Activated CD8-positive, alpha-beta memory T cell treated with anti-CD3 and anti-CD28 coated beads for 1 hour (primary cell): ENCODE measurements at regions not wholly inside any gene's neighbourhood (a gene's known extent, or its start where the extent isn't known, plus 50 kb on each side); places are given as distances from the start of the nearest gene placed in this dataset.

Source experiments
- DNase-seq, 2 donors: peaks; one replicate each; pipeline ENCODE4 v3.0.0-alpha.2; 2020; ENCODE audit warnings: low read depth in 1 of 2; ENCODE audit errors: extremely low read depth in 1 of 2

GRCh38 chr16:66315210-66315825, 51.2 kb upstream of the CDH5 start:
- peak in 1 of 2 donors; percentile 21 for DNase-seq

- DNase-seq, result no peak
These were observed 55.2 kb upstream of the CDH5 start for GRCh38 chr16:66311306-66311705.

- no peak for DNase-seq
These were observed 57.2 kb upstream of the CDH5 start for GRCh38 chr16:66309215-66309807.

- no peak for DNase-seq
These were observed 58.4 kb upstream of the CDH5 start for GRCh38 chr16:66308096-66308495.

- no peak for DNase-seq
These were observed 59.9 kb upstream of the CDH5 start for GRCh38 chr16:66306366-66307150.

GRCh38 chr16:66304961-66305360, 61.5 kb upstream of the CDH5 start:
- DNase-seq, result no peak

- DNase-seq, result no peak
These were observed 62.3 kb upstream of the CDH5 start for GRCh38 chr16:66304151-66304550.

GRCh38 chr16:66300501-66300900, 66.0 kb upstream of the CDH5 start:
- DNase-seq, result no peak

GRCh38 chr16:66300037-66300436, 66.5 kb upstream of the CDH5 start:
- no peak for DNase-seq

GRCh38 chr16:66299349-66299748, 67.1 kb upstream of the CDH5 start:
- no peak for DNase-seq

- no peak for DNase-seq
These were observed 67.8 kb upstream of the CDH5 start for GRCh38 chr16:66298571-66299120.

- no peak for DNase-seq
These were observed 68.5 kb upstream of the CDH5 start for GRCh38 chr16:66298006-66298405.

GRCh38 chr16:66296591-66296990, 69.9 kb upstream of the CDH5 start:
- no peak for DNase-seq

- no peak for DNase-seq
These were observed 70.5 kb upstream of the CDH5 start for GRCh38 chr16:66295761-66296546.

- DNase-seq, result no peak
These were observed 71.3 kb upstream of the CDH5 start for GRCh38 chr16:66295213-66295612.

- DNase-seq, result no peak
These were observed 72.0 kb upstream of the CDH5 start for GRCh38 chr16:66294507-66294906.

- no peak for DNase-seq
These were observed 72.6 kb upstream of the CDH5 start for GRCh38 chr16:66293932-66294331.

GRCh38 chr16:66293207-66293735, 73.2 kb upstream of the CDH5 start:
- DNase-seq, result no peak

GRCh38 chr16:66292241-66292935, 74.1 kb upstream of the CDH5 start:
- DNase-seq, result no peak

GRCh38 chr16:66291833-66292232, 74.7 kb upstream of the CDH5 start:
- DNase-seq, result no peak
